Adipose tissue (tissue), 3 donors: ENCODE measurements at regions not wholly inside any gene's neighbourhood (a gene's known extent, or its start where the extent isn't known, plus 50 kb on each side); places are given as distances from the start of the nearest gene placed in this dataset.

Experiments
- H3K27ac ChIP-seq: one replicate; pipeline ENCODE4 v1.5.1; 2013; ENCODE audit warnings: low read depth, low read length
- WGBS, 3 donors: extraction: QIAGEN DNeasy Blood & Tissue Kit; methylation state at CpG; one replicate each; pipeline ENCODE4 v1.1.7; 2013; 5-methylcytosine and 5-hydroxymethylcytosine counted together
- donor health status: healthy with polysubstance abuse.
- donor health status: Bipolar disorder and iron deficiency.
- donor health status: healthy.

GRCh38 chr2:64785245-64785644, 131.5 kb upstream of the SERTAD2 start:
- no peak overlapping the region for H3K27ac ChIP-seq
- 94 to 98% (median 97%) methylated on average over 3 of the region's 3 CpGs for WGBS, 3 donors

- H3K27ac ChIP-seq = no peak overlapping the region
Measured at GRCh38 chr2:64786343-64787018, 132.8 kb upstream of the SERTAD2 start.

GRCh38 chr2:64787019-64787365, 133.3 kb upstream of the SERTAD2 start:
- WGBS, 3 donors = 90 to 94% (median 91%) methylated on average over 6 of the region's 6 CpGs
- no peak overlapping the region for H3K27ac ChIP-seq

- 59 to 82% (median 74%) methylated on average over 5 of the region's 5 CpGs for WGBS, 3 donors
- H3K27ac ChIP-seq = no peak overlapping the region
Measured at GRCh38 chr2:64787698-64788097, 134.0 kb upstream of the SERTAD2 start.

GRCh38 chr2:64789466-64790320, 136.0 kb upstream of the SERTAD2 start:
- H3K27ac ChIP-seq = no peak overlapping the region
- 73 to 97% (median 86%) methylated on average over 9 of the region's 9 CpGs for WGBS, 3 donors

- 88 to 95% (median 91%) methylated on average over 1 of the region's 1 CpG for WGBS, 3 donors
- no peak overlapping the region for H3K27ac ChIP-seq
Measured at GRCh38 chr2:64792300-64792699, 138.6 kb upstream of the SERTAD2 start.

GRCh38 chr2:64792995-64793639, 139.4 kb upstream of the SERTAD2 start:
- 44 to 75% (median 63%) methylated on average over 5 of the region's 5 CpGs for WGBS, 3 donors
- no peak overlapping the region for H3K27ac ChIP-seq

GRCh38 chr2:64793701-64794100, 140.0 kb upstream of the SERTAD2 start:
- no peak overlapping the region for H3K27ac ChIP-seq
- WGBS, 3 donors = 76 to 80% (median 78%) methylated on average over 1 of the region's 1 CpG

GRCh38 chr2:64794426-64794995, 140.8 kb upstream of the SERTAD2 start:
- WGBS, 3 donors = 81 to 91% (median 83%) methylated on average over 6 of the region's 6 CpGs

GRCh38 chr2:64795024-64795592, 141.4 kb upstream of the SERTAD2 start:
- no peak overlapping the region for H3K27ac ChIP-seq
- WGBS, 3 donors = 64 to 74% (median 67%) methylated on average over 6 of the region's 6 CpGs

More at GRCh38 chr2:64794426-64794995, 140.8 kb upstream of the SERTAD2 start:
- H3K27ac ChIP-seq = no peak overlapping the region

- no peak overlapping the region for H3K27ac ChIP-seq
- 53 to 70% (median 60%) methylated on average over 6 of the region's 6 CpGs for WGBS, 3 donors
Measured at GRCh38 chr2:64796926-64797325, 143.2 kb upstream of the SERTAD2 start.

GRCh38 chr2:64797881-64798575, 144.3 kb upstream of the SERTAD2 start:
- 40 to 52% (median 49%) methylated on average over 4 of the region's 4 CpGs for whole genome bisulfite sequencing, 3 donors
- no peak overlapping the region for H3K27ac ChIP-seq

GRCh38 chr2:64799592-64800252, 146.0 kb upstream of the SERTAD2 start:
- 81 to 97% (median 91%) methylated on average over 4 of the region's 4 CpGs for WGBS, 3 donors

GRCh38 chr2:64803776-64804175, 150.1 kb upstream of the SERTAD2 start:
- 68 to 90% (median 87%) methylated on average over 2 of the region's 2 CpGs for WGBS, 3 donors
- H3K27ac ChIP-seq = no peak overlapping the region

More at GRCh38 chr2:64799592-64800252, 146.0 kb upstream of the SERTAD2 start:
- no peak overlapping the region for H3K27ac ChIP-seq

- H3K27ac ChIP-seq = no peak overlapping the region
- 91 to 97% (median 91%) methylated on average over 3 of the region's 3 CpGs for WGBS, 3 donors
Measured at GRCh38 chr2:64804651-64805050, 150.9 kb upstream of the SERTAD2 start.

- WGBS, 3 donors = 69 to 90% (median 81%) methylated on average over 4 of the region's 4 CpGs
- H3K27ac ChIP-seq = no peak overlapping the region
Measured at GRCh38 chr2:64807417-64807816, 153.7 kb upstream of the SERTAD2 start.

GRCh38 chr2:64808092-64808491, 154.4 kb upstream of the SERTAD2 start:
- 87 to 93% (median 91%) methylated on average over 2 of the region's 2 CpGs for WGBS, 3 donors
- H3K27ac ChIP-seq = no peak overlapping the region

- no peak overlapping the region for H3K27ac ChIP-seq
- 43 to 79% (median 70%) methylated on average over 2 of the region's 2 CpGs for WGBS, 3 donors
Measured at GRCh38 chr2:64808754-64809153, 155.0 kb upstream of the SERTAD2 start.
